IMR-90 (cell line): ENCODE measurements at regions not wholly inside any gene's neighbourhood (a gene's known extent, or its start where the extent isn't known, plus 50 kb on each side); places are given as distances from the start of the nearest gene placed in this dataset.

Source experiments
- ATAC-seq: fragments of 200-7000 bp; cut with Tn5 transposase; 2 replicates; pipeline ENCODE4 v1.9.1; 2020; ENCODE audit warnings: low read depth, mild to moderate bottlenecking, moderate library complexity
- BruUV-seq: library from RNA; stranded (reverse); fragments of 400-500 nt; replicated peaks from 2 replicates; lab custom pipeline; 2021; lab: Mats Ljungman, UMichigan
- CTCF ChIA-PET: fragments of 300-600 bp; formaldehyde crosslinking; extraction: SDS; loops from one replicate; lab custom pipeline; 2021; ENCODE audit warnings: antibody characterized with exemption; lab: Yijun Ruan, JAX
- POLR2A ChIA-PET: fragments of 300-600 bp; sonication (Branson Sonifier 250); formaldehyde crosslinking; loops from one replicate; lab custom pipeline; 2022; ENCODE audit warnings: antibody characterized with exemption; ENCODE audit not compliant: unreplicated experiment; lab: Charles Lee
- DNase-seq: peaks from one replicate; pipeline ENCODE4 v3.0.0; 2013
- H2AFZ ChIP-seq: replicated peaks from 2 replicates; pipeline ENCODE3; 2013; ENCODE audit warnings: low read length, mild to moderate bottlenecking; ENCODE audit not compliant: poor library complexity
- H2AK5ac ChIP-seq: 2 replicates; pipeline ENCODE4 v1.6.1; 2013; ENCODE audit warnings: low read depth, low read length, inconsistent platforms
- H2AK9ac ChIP-seq: replicated peaks from 2 replicates; pipeline ENCODE3; 2013; ENCODE audit warnings: mild to moderate bottlenecking, low read depth, low read length, moderate library complexity; ENCODE audit not compliant: poor library complexity
- H2BK120ac ChIP-seq: 2 replicates; pipeline ENCODE4 v1.6.1; 2013; ENCODE audit warnings: low read depth, low read length, inconsistent platforms
- H2BK15ac ChIP-seq: 3 replicates; pipeline ENCODE4 v1.6.1; 2013; ENCODE audit warnings: low read depth, low read length, inconsistent platforms
- H2BK20ac ChIP-seq: 2 replicates; pipeline ENCODE4 v1.6.1; 2013; ENCODE audit warnings: low read depth, mild to moderate bottlenecking, inconsistent platforms, low read length, moderate library complexity
- H2BK5ac ChIP-seq: 2 replicates; pipeline ENCODE4 v1.6.1; 2013; ENCODE audit warnings: mild to moderate bottlenecking, low read depth, low read length, inconsistent platforms; ENCODE audit not compliant: poor library complexity, severe bottlenecking
- H3K14ac ChIP-seq: replicated peaks from 2 replicates; pipeline ENCODE4 v1.6.1; 2013; ENCODE audit warnings: low read depth, low read length, inconsistent platforms
- H3K18ac ChIP-seq: 2 replicates; pipeline ENCODE4 v1.6.1; 2013; ENCODE audit warnings: low read depth, low read length, control low read depth
- H3K23ac ChIP-seq: 2 replicates; pipeline ENCODE4 v1.6.1; 2013; ENCODE audit warnings: low read depth, low read length, inconsistent platforms
- H3K27ac ChIP-seq: 2 replicates; pipeline ENCODE4 v1.5.1; 2013; ENCODE audit warnings: mild to moderate bottlenecking, control low read depth, low read length; ENCODE audit not compliant: insufficient read depth
- H3K27me3 ChIP-seq: 2 replicates; pipeline ENCODE4 v1.6.1; 2013; ENCODE audit warnings: low read length; ENCODE audit not compliant: control insufficient read depth, insufficient read depth
- H3K36me3 ChIP-seq: 2 replicates; pipeline ENCODE4 v1.6.1; 2013; ENCODE audit warnings: low read length, mixed read lengths; ENCODE audit not compliant: control insufficient read depth, insufficient read depth
- H3K4ac ChIP-seq: 2 replicates; pipeline ENCODE4 v1.6.1; 2013; ENCODE audit warnings: low read depth, low read length, inconsistent platforms
- H3K4me1 ChIP-seq: 2 replicates; pipeline ENCODE4 v1.6.1; 2013; ENCODE audit warnings: low read length, mixed read lengths; ENCODE audit not compliant: control insufficient read depth, insufficient read depth
- H3K4me2 ChIP-seq: 2 replicates; pipeline ENCODE4 v1.6.1; 2013; ENCODE audit warnings: low read depth, mild to moderate bottlenecking, control low read depth, low read length, moderate library complexity
- H3K4me3 ChIP-seq: 2 replicates; pipeline ENCODE4 v1.5.1; 2013; ENCODE audit warnings: low read depth, mild to moderate bottlenecking, control low read depth, low read length, moderate library complexity; ENCODE audit not compliant: insufficient read depth
- H3K56ac ChIP-seq: 2 replicates; pipeline ENCODE4 v1.6.1; 2013; ENCODE audit warnings: low read length, inconsistent platforms; ENCODE audit not compliant: insufficient read depth; ENCODE audit errors: extremely low read depth
- H3K79me1 ChIP-seq, 2 experiments: 2 replicates each; pipeline ENCODE4 v1.6.1; 2013; ENCODE audit warnings: low read length in 2 of 2, inconsistent platforms in 1 of 2, low read depth in 1 of 2
- H3K9ac ChIP-seq: 2 replicates; pipeline ENCODE4 v1.6.1; 2013; ENCODE audit warnings: low read depth, low read length, control low read depth
- H3K9me1 ChIP-seq: 2 replicates; pipeline ENCODE4 v1.6.1; 2013; ENCODE audit warnings: low read length, inconsistent platforms; ENCODE audit not compliant: insufficient read depth
- H3K9me3 ChIP-seq: 2 replicates; pipeline ENCODE4 v1.6.1; 2013; ENCODE audit warnings: low read length; ENCODE audit not compliant: control insufficient read depth, insufficient read depth
- H4K20me1 ChIP-seq: 2 replicates; pipeline ENCODE4 v1.6.1; 2013; ENCODE audit warnings: low read length, inconsistent platforms; ENCODE audit not compliant: insufficient read depth
- H4K5ac ChIP-seq: 2 replicates; pipeline ENCODE4 v1.6.1; 2013; ENCODE audit warnings: mild to moderate bottlenecking, low read depth, low read length, control low read depth
- H4K8ac ChIP-seq, 2 experiments: 2 replicates each; pipeline ENCODE4 v1.6.1; 2013; ENCODE audit warnings: low read depth in 2 of 2, low read length in 2 of 2, control low read depth in 1 of 2, inconsistent platforms in 1 of 2
- H4K91ac ChIP-seq: 2 replicates; pipeline ENCODE4 v1.6.1; 2013; ENCODE audit warnings: low read depth, low read length, inconsistent platforms; ENCODE audit not compliant: insufficient read depth
- BHLHE40 ChIP-seq: fragments of 150-350 bp; IDR thresholded peaks from 2 replicates; pipeline ENCODE4 v1.6.1; 2016; ENCODE audit warnings: mild to moderate bottlenecking, low read depth, low read length
- CEBPB ChIP-seq: IDR thresholded peaks from 2 replicates; pipeline ENCODE4 v1.6.1; 2012; ENCODE audit warnings: low read depth, low read length, improper control_type of control experiment
- CHD1 ChIP-seq: IDR thresholded peaks from 2 replicates; pipeline ENCODE4 v1.6.1; 2012; ENCODE audit warnings: low read depth, low read length, improper control_type of control experiment
- CTCF ChIP-seq: conservative IDR thresholded peaks from 2 replicates; pipeline ENCODE4 v1.5.1; 2012; ENCODE audit warnings: mild to moderate bottlenecking, low read depth, low read length, improper control_type of control experiment
- ELK1 ChIP-seq: fragments of 150-350 bp; IDR thresholded peaks from 2 replicates; pipeline ENCODE4 v1.6.1; 2016; ENCODE audit warnings: low read depth, mild to moderate bottlenecking, low read length, moderate library complexity, borderline replicate concordance
- FOS ChIP-seq: fragments of 150-350 bp; IDR thresholded peaks from 2 replicates; pipeline ENCODE4 v1.6.1; 2016; ENCODE audit warnings: low read depth, low read length
- MAFK ChIP-seq: IDR thresholded peaks from 2 replicates; pipeline ENCODE4 v1.6.1; 2012; ENCODE audit warnings: low read depth, low read length, improper control_type of control experiment
- MAZ ChIP-seq: IDR thresholded peaks from 2 replicates; pipeline ENCODE4 v1.6.1; 2012; ENCODE audit warnings: low read depth, mild to moderate bottlenecking, low read length, improper control_type of control experiment, moderate library complexity, borderline replicate concordance
- MXI1 ChIP-seq: IDR thresholded peaks from 2 replicates; pipeline ENCODE4 v1.6.1; 2012; ENCODE audit warnings: low read depth, mild to moderate bottlenecking, low read length, moderate library complexity, borderline replicate concordance
- NFE2L2 ChIP-seq: fragments of 150-350 bp; IDR thresholded peaks from 2 replicates; pipeline ENCODE4 v1.6.1; 2016; ENCODE audit warnings: low read depth, mild to moderate bottlenecking, low read length
- POLR2A ChIP-seq: IDR thresholded peaks from 2 replicates; pipeline ENCODE4 v1.6.1; 2012; ENCODE audit warnings: mild to moderate bottlenecking, low read depth, low read length
- RAD21 ChIP-seq: IDR thresholded peaks from 2 replicates; pipeline ENCODE4 v1.6.1; 2012; ENCODE audit warnings: low read length, improper control_type of control experiment
- RCOR1 ChIP-seq: IDR thresholded peaks from 2 replicates; pipeline ENCODE4 v1.6.1; 2012; ENCODE audit warnings: mild to moderate bottlenecking, low read length, improper control_type of control experiment; ENCODE audit not compliant: insufficient replicate concordance
- RFX5 ChIP-seq: IDR thresholded peaks from 2 replicates; pipeline ENCODE4 v1.8.0; 2012; ENCODE audit warnings: low read depth, mild to moderate bottlenecking, low read length, moderate library complexity
- SMC3 ChIP-seq: fragments of 150-350 bp; IDR thresholded peaks from 2 replicates; pipeline ENCODE4 v1.6.1; 2016; ENCODE audit warnings: low read depth, mild to moderate bottlenecking, antibody characterized with exemption, low read length, moderate library complexity
- USF2 ChIP-seq: fragments of 150-350 bp; IDR thresholded peaks from 2 replicates; pipeline ENCODE4 v1.6.1; 2017; ENCODE audit warnings: mild to moderate bottlenecking, antibody characterized with exemption, low read length, low read depth
- WGBS, 2 experiments: methylation state at CpG; one replicate each; pipeline versions ENCODE4 v1.1.5 to v1.1.7; 2013; ENCODE audit warnings: missing lambda C conversion rate in 2 of 2; ENCODE audit not compliant: insufficient read length in 1 of 2; ENCODE audit errors: extremely low coverage in 2 of 2; 5-methylcytosine and 5-hydroxymethylcytosine counted together
- dilution Hi-C: fragments of 300-500 bp; cut with HindIII; formaldehyde crosslinking; loops from one replicate; pipeline ENCODE4 v1.14.3; 2018; ENCODE audit warnings: low sequenced_read_pairs; ENCODE audit not compliant: unreplicated experiment
- in situ Hi-C: fragments of 300-500 bp; cut with MboI; formaldehyde crosslinking; loops from 3 replicates; pipeline ENCODE4 v1.14.3; 2019; ENCODE audit warnings: low sequenced_read_pairs, inconsistent platforms, mixed read lengths
- intact Hi-C: fragments of 100-400 bp; cut with micrococcal nuclease; formaldehyde crosslinking; loops from 2 replicates; pipeline ENCODE4 v1.10.0; 2022

- H3K18ac ChIP-seq: no peak overlapping the region
- H4K91ac ChIP-seq: no peak overlapping the region
- H4K20me1 ChIP-seq: no peaks in the 10 kb centered on the region
- H2BK5ac ChIP-seq: no peak overlapping the region
- no peaks in the 10 kb centered on the region for H3K36me3 ChIP-seq
- H3K4me1 ChIP-seq: peaks cover 16% of the 10 kb centered on the region
- DNase-seq: no peak
- CTCF ChIA-PET: no interaction called here
- H3K14ac ChIP-seq: no peak overlapping the region
- no peak overlapping the region for H2AFZ ChIP-seq
- no TSS peak for BruUV-seq
- H4K8ac ChIP-seq: no peak overlapping the region
- no peak overlapping the region for H4K5ac ChIP-seq
- H3K79me1 ChIP-seq: no peaks in the 10 kb centered on the region
- no peak for ATAC-seq
- H3K27me3 ChIP-seq: peaks cover 3% of the 10 kb centered on the region
- no peak overlapping the region for H2BK15ac ChIP-seq
- no peak overlapping the region for H2BK120ac ChIP-seq
- no peak overlapping the region for H3K27ac ChIP-seq
- H2AK5ac ChIP-seq: no peak overlapping the region
- H2AK9ac ChIP-seq: no peak overlapping the region
- in situ Hi-C loops (no loop called here), dilution Hi-C loops (no loop called here), intact Hi-C loops (no loop called here)
- H3K4me3 ChIP-seq: no peak overlapping the region
- H3K56ac ChIP-seq: no peak overlapping the region
- H3K4me2 ChIP-seq: no peak overlapping the region
- H2BK20ac ChIP-seq: no peak overlapping the region
- no peak overlapping the region for H3K4ac ChIP-seq
- WGBS, 2 experiments: no CpG with 5 or more reads among the region's 9 CpGs
- H3K9ac ChIP-seq: no peak overlapping the region
- peaks cover 10% of the 10 kb centered on the region for H3K9me1 ChIP-seq
- no peak overlapping the region for H3K23ac ChIP-seq
- no peaks in the 10 kb centered on the region for H3K9me3 ChIP-seq
- POLR2A ChIA-PET: no interaction called here
- TF ChIP-seq ELK1 (no peak), POLR2A (no peak), CHD1 (no peak), RCOR1 (no peak), MAZ (no peak), RAD21 (no peak), USF2 (no peak), RFX5 (no peak), BHLHE40 (no peak), MXI1 (no peak), CEBPB (no peak), CTCF (no peak), NFE2L2 (no peak), SMC3 (no peak), FOS (no peak), MAFK (no peak)
Observed at GRCh38 chr1:228897901-228898300, 162.6 kb downstream of the RHOU start.
